Astrocyte (in vitro differentiated cells and primary cell): ENCODE measurements at regions not wholly inside any gene's neighbourhood (a gene's known extent, or its start where the extent isn't known, plus 50 kb on each side); places are given as distances from the start of the nearest gene placed in this dataset.

ENCODE experiments used
- DNase-seq: peaks from one replicate; pipeline ENCODE4 v3.0.0-alpha.2; 2010; ENCODE audit warnings: low read depth
- FAIRE-seq: peaks from 2 replicates; lab custom pipeline; 2011; peaks lifted over from hg19 to GRCh38; lab: Jason Lieb, UNC
- H2AFZ ChIP-seq: 2 replicates; pipeline ENCODE4 v1.6.0; 2012; ENCODE audit warnings: low read depth, low read length, inconsistent platforms
- H3K27ac ChIP-seq: 2 replicates; pipeline ENCODE4 v1.5.1; 2011; ENCODE audit warnings: low read depth, low read length, inconsistent platforms
- H3K27me3 ChIP-seq: 2 replicates; pipeline ENCODE4 v1.6.0; 2011; ENCODE audit warnings: low read length, inconsistent platforms; ENCODE audit not compliant: insufficient read depth
- H3K36me3 ChIP-seq: 2 replicates; pipeline ENCODE4 v1.5.1; 2011; ENCODE audit warnings: low read length, inconsistent platforms; ENCODE audit not compliant: insufficient read depth
- H3K4me1 ChIP-seq: 2 replicates; pipeline ENCODE4 v1.5.1; 2011; ENCODE audit warnings: low read length, inconsistent platforms; ENCODE audit not compliant: insufficient read depth
- H3K4me2 ChIP-seq: 2 replicates; pipeline ENCODE4 v1.6.0; 2012; ENCODE audit warnings: low read length, inconsistent platforms
- H3K4me3 ChIP-seq: 2 replicates; pipeline ENCODE4 v1.5.1; 2011; ENCODE audit warnings: low read depth, mild to moderate bottlenecking, low read length, inconsistent platforms; ENCODE audit not compliant: insufficient read depth
- H3K79me2 ChIP-seq: 2 replicates; pipeline ENCODE4 v1.6.0; 2012; ENCODE audit warnings: mild to moderate bottlenecking, low read length, inconsistent platforms; ENCODE audit not compliant: insufficient read depth
- H3K9ac ChIP-seq: 2 replicates; pipeline ENCODE4 v1.6.0; 2012; ENCODE audit warnings: mild to moderate bottlenecking, low read length, inconsistent platforms
- H3K9me3 ChIP-seq: 2 replicates; pipeline ENCODE4 v1.5.1; 2012; ENCODE audit warnings: low read depth, mild to moderate bottlenecking, low read length, inconsistent platforms; ENCODE audit not compliant: insufficient read depth
- H4K20me1 ChIP-seq: 2 replicates; pipeline ENCODE4 v1.6.0; 2012; ENCODE audit warnings: low read length, inconsistent platforms; ENCODE audit not compliant: insufficient read depth
- H3K27ac Mint-ChIP-seq: one replicate; pipeline ENCODE4 v1.8.0; 2021; ENCODE audit warnings: mild to moderate bottlenecking, mixed read lengths; ENCODE audit not compliant: unreplicated experiment
- H3K27me3 Mint-ChIP-seq: one replicate; pipeline ENCODE4 v1.8.0; 2021; ENCODE audit warnings: low read depth, mixed read lengths; ENCODE audit not compliant: unreplicated experiment
- H3K36me3 Mint-ChIP-seq: one replicate; pipeline ENCODE4 v1.8.0; 2021; ENCODE audit warnings: low read depth, mixed read lengths; ENCODE audit not compliant: unreplicated experiment
- H3K4me1 Mint-ChIP-seq: one replicate; pipeline ENCODE4 v1.8.0; 2021; ENCODE audit warnings: low read depth, mixed read lengths; ENCODE audit not compliant: unreplicated experiment
- H3K4me3 Mint-ChIP-seq: one replicate; pipeline ENCODE4 v1.8.0; 2021; ENCODE audit warnings: mild to moderate bottlenecking, moderate library complexity, mixed read lengths; ENCODE audit not compliant: unreplicated experiment
- H3K9me3 Mint-ChIP-seq: one replicate; pipeline ENCODE4 v1.8.0; 2021; ENCODE audit warnings: mild to moderate bottlenecking, mixed read lengths; ENCODE audit not compliant: unreplicated experiment
- CTCF ChIP-seq: IDR thresholded peaks from 2 replicates; pipeline ENCODE4 v1.5.1; 2011; ENCODE audit warnings: low read depth, mild to moderate bottlenecking, inconsistent platforms, low read length, moderate library complexity; ENCODE audit not compliant: insufficient read depth
- EZH2 ChIP-seq: IDR thresholded peaks from 2 replicates; pipeline ENCODE4 v1.6.1; 2012; ENCODE audit warnings: mild to moderate bottlenecking, low read length, inconsistent platforms; ENCODE audit not compliant: insufficient read depth

- no peak overlapping the region for H3K9ac ChIP-seq
- FAIRE-seq (no peak), DNase-seq (no peak)
- H3K27ac ChIP-seq: no peak overlapping the region
- no peak overlapping the region for H2AFZ ChIP-seq
- no peaks in the 10 kb centered on the region for H3K27me3 ChIP-seq
- no peaks in the 10 kb centered on the region for H4K20me1 ChIP-seq
- H3K9me3 Mint-ChIP-seq: peaks cover 3% of the 10 kb centered on the region
- no peak overlapping the region for H3K4me3 Mint-ChIP-seq
- H3K79me2 ChIP-seq: no peaks in the 10 kb centered on the region
- peaks cover 4% of the 10 kb centered on the region for H3K9me3 ChIP-seq
- H3K4me3 ChIP-seq: no peak overlapping the region
- no peaks in the 10 kb centered on the region for H3K4me1 ChIP-seq
- H3K27ac Mint-ChIP-seq: no peak overlapping the region
- H3K4me2 ChIP-seq: no peak overlapping the region
- H3K36me3 Mint-ChIP-seq: no peaks in the 10 kb centered on the region
- no peaks in the 10 kb centered on the region for H3K27me3 Mint-ChIP-seq
- H3K4me1 Mint-ChIP-seq: no peaks in the 10 kb centered on the region
- no peaks in the 10 kb centered on the region for H3K36me3 ChIP-seq
- TF ChIP-seq CTCF (no peak), EZH2 (no peak)
These were observed 859.3 kb downstream of the BCL11A start for GRCh38 chr2:59694176-59694575.

GRCh38 chr2:59693231-59693959 is 860.1 kb downstream of the BCL11A start:
- no peak for FAIRE-seq
- no peaks in the 10 kb centered on the region for H3K36me3 Mint-ChIP-seq
- H3K4me3 Mint-ChIP-seq: no peak overlapping the region
- H3K4me3 ChIP-seq: no peak overlapping the region
- no peaks in the 10 kb centered on the region for H3K36me3 ChIP-seq
- no peak overlapping the region for H3K27ac Mint-ChIP-seq
- H3K27me3 Mint-ChIP-seq: no peaks in the 10 kb centered on the region
- no peaks in the 10 kb centered on the region for H3K79me2 ChIP-seq
- H2AFZ ChIP-seq: no peak overlapping the region
- no peak for DNase-seq
- no peak overlapping the region for H3K27ac ChIP-seq
- H3K9me3 Mint-ChIP-seq: peaks cover 3% of the 10 kb centered on the region
- H3K4me2 ChIP-seq: no peak overlapping the region
- no peaks in the 10 kb centered on the region for H3K4me1 Mint-ChIP-seq
- peaks cover 4% of the 10 kb centered on the region for H3K9me3 ChIP-seq
- TF ChIP-seq CTCF: no peak
- TF ChIP-seq EZH2: no peak
- H4K20me1 ChIP-seq: no peaks in the 10 kb centered on the region
- no peaks in the 10 kb centered on the region for H3K27me3 ChIP-seq
- no peak overlapping the region for H3K9ac ChIP-seq
- no peaks in the 10 kb centered on the region for H3K4me1 ChIP-seq

- H3K4me2 ChIP-seq: no peak overlapping the region
- Mint-ChIP-seq H3K9me3 (peaks cover 4% of the 10 kb centered on the region), H3K4me1 (no peaks in the 10 kb centered on the region), H3K27ac (no peak overlapping the region), H3K36me3 (no peaks in the 10 kb centered on the region), H3K4me3 (no peak overlapping the region), H3K27me3 (no peaks in the 10 kb centered on the region)
- no peaks in the 10 kb centered on the region for H3K27me3 ChIP-seq
- H3K36me3 ChIP-seq: no peaks in the 10 kb centered on the region
- no peak for DNase-seq
- H2AFZ ChIP-seq: no peak overlapping the region
- no peaks in the 10 kb centered on the region for H3K79me2 ChIP-seq
- no peaks in the 10 kb centered on the region for H4K20me1 ChIP-seq
- no peak overlapping the region for H3K4me3 ChIP-seq
- no peak for FAIRE-seq
- peaks cover 4% of the 10 kb centered on the region for H3K9me3 ChIP-seq
- no peaks in the 10 kb centered on the region for H3K4me1 ChIP-seq
- H3K27ac ChIP-seq: no peak overlapping the region
- no peak for TF ChIP-seq EZH2
- no peak for TF ChIP-seq CTCF
- no peak overlapping the region for H3K9ac ChIP-seq
These were observed 861.8 kb downstream of the BCL11A start for GRCh38 chr2:59691518-59692190.
